ENCODE measurements at regions not wholly inside any gene's neighbourhood (a gene's known extent, or its start where the extent isn't known, plus 50 kb on each side); places are given as distances from the start of the nearest gene placed in this dataset.

DNA sequence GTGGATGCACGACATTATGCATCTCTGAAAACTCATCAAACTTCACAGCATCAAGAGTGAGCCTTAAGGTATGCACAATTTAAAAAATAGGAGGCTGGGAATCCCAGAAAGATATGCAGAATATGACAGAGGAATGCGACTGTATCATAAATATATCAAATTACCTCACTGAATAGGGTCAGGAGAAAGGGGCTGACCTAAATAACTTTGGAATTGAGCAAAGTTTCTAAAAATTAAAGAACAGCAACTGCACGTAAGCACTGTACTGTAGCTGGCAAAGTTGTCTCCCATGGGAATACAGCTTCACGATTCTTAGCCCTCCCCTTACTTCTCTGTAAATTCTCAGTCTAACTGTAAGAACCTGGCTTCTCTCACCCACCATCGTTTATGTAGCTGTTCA is 397.4 kb upstream of the ZFP42 start:
- no peaks in the 10 kb centered on the region for H3K23me2 ChIP-seq (ENCODE audit: insufficient read length, low read depth, low read length, poor library complexity, severe bottlenecking)
- H3K23ac ChIP-seq (ENCODE audit: insufficient read length, low read depth, low read length) = no peak overlapping the region
- no peak overlapping the region for H3K56ac ChIP-seq (ENCODE audit: insufficient read length, low read depth, low read length)
- H3K9me3 ChIP-seq (ENCODE audit: control insufficient read depth, low read depth, low read length) = no peaks in the 10 kb centered on the region
- H4K91ac ChIP-seq (ENCODE audit: insufficient read length, low read depth, low read length) = no peak overlapping the region
- no peaks in the 10 kb centered on the region for H3K9me3 Mint-ChIP-seq
- WGBS (ENCODE audit: extremely low coverage, insufficient read length, low lambda C conversion rate) = no CpG with 5 or more reads among the region's 5 CpGs
- no peak overlapping the region for H3K27ac ChIP-seq (ENCODE audit: insufficient read length, low read depth, low read length)
- H3K14ac ChIP-seq (ENCODE audit: insufficient read depth, low read length) = no peak overlapping the region
- H2BK5ac ChIP-seq (ENCODE audit: insufficient read length, low read length) = no peak overlapping the region
- H3T11ph ChIP-seq (ENCODE audit: low read length) = no peak overlapping the region
- H3K4me1 Mint-ChIP-seq = peaks cover 0 to 5% of the 10 kb centered on the region in 2 experiments; a peak in 2 of 4 replicates
- H3K27ac Mint-ChIP-seq = no peak overlapping the region
- H3K27me3 ChIP-seq (ENCODE audit: insufficient read depth, low read length) = no peaks in the 10 kb centered on the region
- H2BK12ac ChIP-seq (ENCODE audit: insufficient read length, low read depth, low read length) = no peak overlapping the region
- H3K4me2 ChIP-seq (ENCODE audit: insufficient read depth, insufficient read length, low read length) = no peak overlapping the region
- H3K36me3 Mint-ChIP-seq (ENCODE audit: insufficient read depth in 1 of 3, low read depth in 3 of 3) = no peaks in the 10 kb centered on the region
- H3K4ac ChIP-seq (ENCODE audit: low read depth, low read length) = no peak overlapping the region
- no peak overlapping the region for H2BK20ac ChIP-seq (ENCODE audit: low read depth, low read length, poor library complexity, severe bottlenecking)
- H4K20me1 ChIP-seq (ENCODE audit: control insufficient read depth, insufficient read depth, insufficient read length) = no peaks in the 10 kb centered on the region
- TF ChIP-seq, protein P1, sequence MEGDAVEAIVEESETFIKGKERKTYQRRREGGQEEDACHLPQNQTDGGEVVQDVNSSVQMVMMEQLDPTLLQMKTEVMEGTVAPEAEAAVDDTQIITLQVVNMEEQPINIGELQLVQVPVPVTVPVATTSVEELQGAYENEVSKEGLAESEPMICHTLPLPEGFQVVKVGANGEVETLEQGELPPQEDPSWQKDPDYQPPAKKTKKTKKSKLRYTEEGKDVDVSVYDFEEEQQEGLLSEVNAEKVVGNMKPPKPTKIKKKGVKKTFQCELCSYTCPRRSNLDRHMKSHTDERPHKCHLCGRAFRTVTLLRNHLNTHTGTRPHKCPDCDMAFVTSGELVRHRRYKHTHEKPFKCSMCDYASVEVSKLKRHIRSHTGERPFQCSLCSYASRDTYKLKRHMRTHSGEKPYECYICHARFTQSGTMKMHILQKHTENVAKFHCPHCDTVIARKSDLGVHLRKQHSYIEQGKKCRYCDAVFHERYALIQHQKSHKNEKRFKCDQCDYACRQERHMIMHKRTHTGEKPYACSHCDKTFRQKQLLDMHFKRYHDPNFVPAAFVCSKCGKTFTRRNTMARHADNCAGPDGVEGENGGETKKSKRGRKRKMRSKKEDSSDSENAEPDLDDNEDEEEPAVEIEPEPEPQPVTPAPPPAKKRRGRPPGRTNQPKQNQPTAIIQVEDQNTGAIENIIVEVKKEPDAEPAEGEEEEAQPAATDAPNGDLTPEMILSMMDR (conservative IDR thresholded peaks at IDR 0.05) = no peak
- H4K8ac ChIP-seq (replicated peaks; ENCODE audit: insufficient read length, low read depth, low read length) = no peak overlapping the region
- no peaks in the 10 kb centered on the region for H3K79me1 ChIP-seq (ENCODE audit: insufficient read depth, low read depth, low read length, poor library complexity, severe bottlenecking)
- H2AK5ac ChIP-seq (ENCODE audit: insufficient read length, low read length) = no peak overlapping the region
- DNase-seq = no peak
- no peak overlapping the region for H2BK15ac ChIP-seq (ENCODE audit: low read depth, low read length)
- no peaks in the 10 kb centered on the region for H3K4me1 ChIP-seq (ENCODE audit: insufficient read depth, low read length)
- H3K9ac ChIP-seq (ENCODE audit: extremely low read depth, insufficient read length, low read length) = no peak overlapping the region
- H3K27me3 Mint-ChIP-seq (ENCODE audit: low read depth) = no peaks in the 10 kb centered on the region
- H2BK120ac ChIP-seq (ENCODE audit: low read depth, low read length, poor library complexity, severe bottlenecking) = no peak overlapping the region
- no peak overlapping the region for H3K4me3 Mint-ChIP-seq
- no peaks in the 10 kb centered on the region for H3K79me2 ChIP-seq (ENCODE audit: insufficient read depth, low read length)
- no peak overlapping the region for H3K18ac ChIP-seq (ENCODE audit: insufficient read length, low read depth, low read length)
- H2AFZ ChIP-seq (ENCODE audit: low read length) = no peak overlapping the region
- no peak overlapping the region for H4K5ac ChIP-seq (ENCODE audit: insufficient read length, low read depth, low read length)
